Small intestine (tissue), 7 donors: ENCODE measurements at regions not wholly inside any gene's neighbourhood (a gene's known extent, or its start where the extent isn't known, plus 50 kb on each side); places are given as distances from the start of the nearest gene placed in this dataset.

Source experiments
- DNase-seq, 2 donors: peaks; one replicate each; pipeline versions ENCODE4 v3.0.0 to v3.0.0-alpha.2; 2013
- FAIRE-seq: peaks from 2 replicates; lab custom pipeline; 2012; peaks lifted over from hg19 to GRCh38; lab: Jason Lieb, UNC
- H3K27ac ChIP-seq, 3 donors: one replicate each; pipeline ENCODE4 v1.5.1; 2013; ENCODE audit warnings: low read length in 2 of 3, mild to moderate bottlenecking in 2 of 3, control low read depth in 1 of 3, inconsistent platforms in 1 of 3, low read depth in 1 of 3, moderate library complexity in 1 of 3
- H3K27me3 ChIP-seq, 3 donors: one replicate each; pipeline ENCODE4 v1.6.1; 2013; ENCODE audit warnings: low read length in 3 of 3, inconsistent platforms in 1 of 3; ENCODE audit not compliant: control insufficient read depth in 3 of 3, insufficient read depth in 3 of 3
- H3K36me3 ChIP-seq, 3 donors: one replicate each; pipeline ENCODE4 v1.6.1; 2013; ENCODE audit warnings: low read length in 3 of 3, inconsistent platforms in 1 of 3, low read depth in 1 of 3, mild to moderate bottlenecking in 1 of 3, moderate library complexity in 1 of 3; ENCODE audit not compliant: control insufficient read depth in 3 of 3, insufficient read depth in 2 of 3
- H3K4me1 ChIP-seq, 3 donors: one replicate each; pipeline ENCODE4 v1.6.1; 2013; ENCODE audit warnings: low read length in 2 of 3, inconsistent platforms in 1 of 3, low read depth in 1 of 3, mild to moderate bottlenecking in 1 of 3, moderate library complexity in 1 of 3; ENCODE audit not compliant: control insufficient read depth in 3 of 3, insufficient read depth in 2 of 3
- H3K4me3 ChIP-seq, 3 donors: one replicate each; pipeline ENCODE4 v1.5.1; 2013; ENCODE audit warnings: low read length in 3 of 3, control low read depth in 1 of 3, inconsistent platforms in 1 of 3, low read depth in 1 of 3, mild to moderate bottlenecking in 1 of 3, moderate library complexity in 1 of 3
- H3K9me3 ChIP-seq, 2 donors: one replicate each; pipeline ENCODE4 v1.6.1; 2013; ENCODE audit warnings: low read depth in 1 of 2, low read length in 1 of 2; ENCODE audit not compliant: control insufficient read depth in 2 of 2, insufficient read depth in 1 of 2
- WGBS, 3 donors: extraction: QIAGEN DNeasy Blood & Tissue Kit; methylation state at CpG; one replicate each; pipeline ENCODE4 v1.1.7; 2013; 5-methylcytosine and 5-hydroxymethylcytosine counted together
- donor health status: healthy with polysubstance abuse.
- donor health status: control.
- donor health status: control.
- donor health status: Bipolar disorder and iron deficiency.
- donor health status: healthy.

DNA sequence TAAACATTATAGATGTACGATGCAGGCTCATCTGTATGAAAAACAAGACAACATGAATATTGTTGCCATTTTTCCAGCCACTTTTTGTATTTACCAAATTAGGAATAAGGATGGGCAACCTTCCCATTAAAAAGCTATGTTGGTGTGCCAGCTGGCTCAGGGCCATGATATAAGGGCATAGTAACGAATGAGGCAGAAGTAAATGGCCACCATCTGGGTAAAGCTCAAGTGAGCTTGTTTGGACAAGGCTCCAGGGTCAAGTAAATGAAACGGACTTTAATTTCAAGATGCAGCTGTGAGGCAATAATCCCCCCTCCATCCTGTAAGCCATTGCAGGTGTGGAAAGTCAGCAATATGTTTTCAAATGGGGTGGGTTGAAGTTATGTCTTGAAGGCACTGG is 930.9 kb upstream of the CDH8 start:
- H3K9me3 ChIP-seq: no peaks in the 10 kb centered on the region
- H3K36me3 ChIP-seq: no peaks in the 10 kb centered on the region
- H3K27me3 ChIP-seq: no peaks in the 10 kb centered on the region
- no peak for DNase-seq
- WGBS, 3 donors: 36 to 42% (median 36%) methylated on average over 3 of the region's 3 CpGs
- no peak overlapping the region for H3K27ac ChIP-seq
- H3K4me3 ChIP-seq: no peak overlapping the region
- no peaks in the 10 kb centered on the region for H3K4me1 ChIP-seq
- no peak for FAIRE-seq

DNA sequence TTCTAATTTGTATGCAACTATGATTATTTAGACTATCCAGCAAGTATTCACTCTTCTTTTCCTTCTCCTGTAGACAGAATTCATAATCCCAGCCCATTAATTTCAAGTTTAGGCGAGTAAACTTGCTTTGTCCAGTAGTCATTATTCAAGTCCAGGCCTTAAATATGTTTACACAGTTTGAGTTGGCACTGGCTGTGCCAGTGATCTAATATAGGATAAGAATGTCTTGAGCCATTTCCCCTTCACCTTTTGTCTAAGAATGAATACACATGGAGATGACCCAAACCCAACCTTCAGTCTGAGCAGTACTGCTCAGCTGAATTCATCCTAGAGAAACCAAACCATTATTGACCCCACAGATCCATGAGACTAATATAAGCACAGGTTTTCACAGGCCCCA is 930.4 kb upstream of the CDH8 start:
- DNase-seq: no peak
- Histone ChIP-seq H3K27me3 (no peaks in the 10 kb centered on the region), H3K36me3 (no peaks in the 10 kb centered on the region), H3K9me3 (no peaks in the 10 kb centered on the region), H3K4me1 (no peaks in the 10 kb centered on the region), H3K27ac (no peak overlapping the region), H3K4me3 (no peak overlapping the region)
- no peak for FAIRE-seq
- WGBS, 3 donors: 76 to 83% (median 83%) methylated on average over 1 of the region's 1 CpG

DNA sequence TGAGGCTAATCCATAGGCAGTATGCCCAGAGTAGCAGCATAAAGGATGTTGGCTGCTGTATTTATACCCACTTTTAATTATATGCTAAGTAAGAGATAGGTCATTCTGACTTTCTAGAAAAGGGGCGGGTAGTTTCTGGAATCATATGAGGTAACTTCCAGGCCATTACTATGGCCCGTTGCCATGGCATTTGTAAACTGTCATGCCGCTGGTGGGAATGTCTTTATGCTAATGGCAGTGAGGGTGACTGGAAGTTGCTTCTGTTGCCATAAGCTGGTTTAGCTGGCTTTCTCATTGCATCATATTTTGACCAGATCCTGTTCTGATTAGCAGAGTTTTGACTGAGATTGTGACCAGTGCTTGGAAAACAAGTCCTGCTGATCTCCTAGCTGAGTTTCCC is 929.6 kb upstream of the CDH8 start:
- H3K4me3 ChIP-seq: no peak overlapping the region
- no peaks in the 10 kb centered on the region for H3K4me1 ChIP-seq
- no peak overlapping the region for H3K27ac ChIP-seq
- WGBS, 3 donors: 81 to 88% (median 86%) methylated on average over 3 of the region's 3 CpGs
- DNase-seq (no peak), FAIRE-seq (no peak)
- H3K27me3 ChIP-seq: no peaks in the 10 kb centered on the region
- H3K9me3 ChIP-seq: no peaks in the 10 kb centered on the region
- H3K36me3 ChIP-seq: no peaks in the 10 kb centered on the region

DNA sequence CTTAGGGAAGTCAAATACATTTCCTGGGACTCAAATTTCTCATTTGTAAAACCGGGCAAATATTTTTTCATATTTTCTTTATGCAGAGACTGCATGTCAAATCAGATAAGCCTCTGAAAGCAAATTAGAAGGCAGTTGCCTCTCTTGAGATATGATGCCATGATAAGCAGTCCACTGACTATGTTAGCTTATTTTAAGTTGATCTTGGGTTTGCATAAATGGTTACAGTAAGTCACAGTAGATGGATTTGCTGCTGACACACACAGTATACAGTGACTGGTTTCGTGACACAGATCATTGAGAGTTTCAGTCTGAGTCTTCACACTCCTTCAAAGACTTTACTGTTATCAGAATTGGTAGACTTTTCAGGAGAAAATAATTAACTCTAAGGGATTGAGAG is 927.6 kb upstream of the CDH8 start:
- Histone ChIP-seq H3K27me3 (no peaks in the 10 kb centered on the region), H3K4me1 (no peaks in the 10 kb centered on the region), H3K27ac (no peak overlapping the region), H3K36me3 (no peaks in the 10 kb centered on the region), H3K9me3 (no peaks in the 10 kb centered on the region), H3K4me3 (no peak overlapping the region)
- no peak for FAIRE-seq
- 66 to 72% (median 71%) methylated on average over 2 of the region's 2 CpGs for whole genome bisulfite sequencing, 3 donors
- no peak for DNase-seq

DNA sequence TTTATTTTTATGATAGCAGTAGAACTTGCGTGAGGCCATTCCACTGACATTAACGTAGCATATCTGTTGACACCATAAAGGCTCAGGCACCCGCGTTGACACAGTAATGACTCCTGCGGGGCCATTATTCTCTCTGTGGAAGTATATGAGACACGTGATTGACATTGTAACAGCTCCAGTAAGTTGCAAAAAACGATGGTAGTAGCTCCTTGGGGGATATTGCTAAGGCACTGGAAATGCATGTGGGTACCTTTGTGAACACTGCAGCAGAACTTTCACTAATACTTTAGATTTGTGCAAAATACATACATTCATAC is 918.8 kb upstream of the CDH8 start:
- H3K27me3 ChIP-seq: no peaks in the 10 kb centered on the region
- H3K36me3 ChIP-seq: no peaks in the 10 kb centered on the region
- H3K4me3 ChIP-seq: no peak overlapping the region
- FAIRE-seq (no peak), DNase-seq (no peak)
- H3K27ac ChIP-seq: no peak overlapping the region
- no peaks in the 10 kb centered on the region for H3K4me1 ChIP-seq
- H3K9me3 ChIP-seq: no peaks in the 10 kb centered on the region
- 57 to 61% (median 58%) methylated on average over 7 of the region's 7 CpGs for WGBS, 3 donors

DNA sequence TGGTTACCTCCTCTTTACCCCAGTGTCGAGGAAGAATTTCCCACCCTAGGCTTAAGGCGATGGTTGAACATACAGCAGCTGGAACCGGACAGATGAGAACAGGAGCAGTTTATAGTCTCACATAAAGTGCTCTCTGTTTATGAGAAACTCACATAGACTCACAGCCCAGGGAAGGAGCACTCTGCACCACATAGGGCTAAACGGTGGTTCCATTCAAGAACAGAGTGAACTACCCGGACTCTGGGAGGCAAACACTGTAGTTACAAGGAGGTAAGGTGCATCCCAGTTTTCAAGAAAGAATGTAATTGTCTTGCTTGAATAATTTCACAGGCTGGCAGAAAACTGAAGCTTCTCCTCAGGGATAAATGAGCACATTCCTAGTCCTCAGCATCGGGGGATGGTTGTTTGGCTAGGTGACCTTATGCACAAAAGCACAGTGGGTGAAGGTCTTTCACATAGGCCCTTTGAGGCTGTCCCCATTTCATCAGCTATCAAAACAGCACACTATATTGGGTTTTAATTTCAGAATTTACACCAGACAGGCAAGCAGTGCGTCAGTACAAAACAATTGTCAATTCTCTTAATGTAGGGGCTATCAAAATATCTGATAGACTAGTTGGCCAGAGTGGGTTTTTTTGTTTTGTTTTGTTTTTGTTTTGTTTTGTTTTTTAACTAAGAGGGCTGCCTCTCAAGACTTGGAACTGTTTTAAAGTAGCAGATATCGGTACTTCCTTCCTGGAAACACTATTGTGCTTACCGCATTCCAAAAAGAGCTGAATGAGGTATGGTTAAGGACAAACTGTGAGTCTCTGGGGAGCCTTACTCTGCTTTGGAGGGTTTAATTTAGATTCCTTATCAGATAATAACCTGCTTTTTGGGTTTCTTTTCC is 918.1 kb upstream of the CDH8 start:
- Histone ChIP-seq H3K27me3 (no peaks in the 10 kb centered on the region), H3K4me3 (no peak overlapping the region), H3K36me3 (no peaks in the 10 kb centered on the region), H3K9me3 (no peaks in the 10 kb centered on the region), H3K4me1 (no peaks in the 10 kb centered on the region), H3K27ac (no peak overlapping the region)
- no peak for DNase-seq
- no peak for FAIRE-seq
- 64 to 79% (median 68%) methylated on average over 9 of the region's 9 CpGs for WGBS, 3 donors

DNA sequence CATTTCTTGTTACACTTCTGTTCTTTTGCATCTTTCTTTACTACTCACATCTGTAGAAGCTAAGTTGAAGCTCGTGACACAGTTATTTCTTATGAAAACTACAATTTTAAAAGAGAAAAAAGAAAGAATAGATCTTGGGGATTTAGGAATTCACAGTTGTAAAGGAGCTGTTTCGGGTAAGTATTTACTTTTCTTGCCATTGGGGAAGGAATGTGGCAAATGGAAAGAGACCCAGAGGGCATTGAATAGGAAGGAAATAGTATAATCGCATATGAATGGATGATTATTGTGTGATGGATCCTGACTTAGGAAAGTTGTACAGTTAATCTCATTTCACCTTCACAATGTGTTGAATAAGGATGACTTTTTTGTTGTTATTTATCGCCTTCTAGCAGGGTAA is 914.1 kb upstream of the CDH8 start:
- Histone ChIP-seq H3K9me3 (no peaks in the 10 kb centered on the region), H3K27ac (no peak overlapping the region), H3K36me3 (no peaks in the 10 kb centered on the region), H3K27me3 (no peaks in the 10 kb centered on the region), H3K4me1 (no peaks in the 10 kb centered on the region), H3K4me3 (no peak overlapping the region)
- no peak for DNase-seq
- FAIRE-seq: no peak
- 54 to 62% (median 57%) methylated on average over 4 of the region's 4 CpGs for WGBS, 3 donors

DNA sequence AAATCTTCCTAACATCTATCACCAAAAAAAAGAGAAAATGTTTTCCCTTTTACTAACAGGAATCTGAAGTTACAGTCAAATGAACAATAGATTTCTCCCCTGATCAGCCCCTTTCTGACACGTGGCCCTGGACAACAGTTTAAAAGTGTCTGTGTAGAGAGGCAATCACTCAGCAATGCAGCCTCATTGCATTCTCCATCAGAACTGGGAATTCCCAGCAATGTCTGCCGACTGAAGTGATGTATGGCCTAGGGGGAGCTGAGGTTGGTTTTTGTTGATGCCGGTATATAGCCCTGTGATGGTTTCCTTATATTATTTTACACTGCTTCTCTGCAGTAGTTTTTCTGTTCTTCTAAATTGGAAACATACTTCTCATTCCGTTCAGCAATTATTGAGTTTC is 904.3 kb upstream of the CDH8 start:
- H3K27me3 ChIP-seq: no peaks in the 10 kb centered on the region
- WGBS, 3 donors: 41 to 57% (median 54%) methylated on average over 4 of the region's 4 CpGs
- FAIRE-seq: no peak

DNA sequence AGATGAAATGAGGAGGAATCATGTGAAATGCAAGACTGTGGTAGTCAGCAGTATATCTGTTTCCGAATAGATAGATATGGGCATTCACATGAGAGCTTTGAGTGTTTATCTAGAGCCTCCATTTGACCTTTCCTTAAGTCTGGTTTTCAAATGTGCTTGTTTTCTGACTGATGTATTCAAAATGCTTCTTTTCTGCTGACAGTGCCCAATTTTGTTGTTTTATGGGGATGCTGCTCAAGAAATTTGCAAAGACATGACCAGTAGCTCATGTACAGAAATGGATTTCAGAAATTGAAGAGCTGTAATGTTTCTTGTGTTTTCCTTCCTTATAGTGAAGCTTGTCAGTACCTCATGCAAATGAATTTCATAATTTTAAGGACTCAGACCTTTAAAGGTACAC is 903.4 kb upstream of the CDH8 start:
- H3K36me3 ChIP-seq: no peaks in the 10 kb centered on the region
- H3K9me3 ChIP-seq: no peaks in the 10 kb centered on the region
- FAIRE-seq (no peak), DNase-seq (no peak)
- no peak overlapping the region for H3K4me3 ChIP-seq
- H3K27ac ChIP-seq: no peak overlapping the region
- WGBS, 3 donors: 62 to 72% (median 65%) methylated on average over 1 of the region's 1 CpG
- H3K27me3 ChIP-seq: no peaks in the 10 kb centered on the region
- no peaks in the 10 kb centered on the region for H3K4me1 ChIP-seq

More for the DNA sequence above, 904.3 kb upstream of the CDH8 start:
- Histone ChIP-seq H3K9me3 (no peaks in the 10 kb centered on the region), H3K27ac (no peak overlapping the region), H3K4me3 (no peak overlapping the region), H3K4me1 (no peaks in the 10 kb centered on the region), H3K36me3 (no peaks in the 10 kb centered on the region)
- no peak for DNase-seq
